Endometrium (tissue), 2 donors: ENCODE measurements at regions not wholly inside any gene's neighbourhood (a gene's known extent, or its start where the extent isn't known, plus 50 kb on each side); places are given as distances from the start of the nearest gene placed in this dataset.

Source experiments
- FAIRE-seq: peaks from 2 replicates; lab custom pipeline; 2012; peaks lifted over from hg19 to GRCh38; lab: Jason Lieb, UNC
- donor health status: control.
- donor health status: control.

GRCh38 chr10:109475711-109476421 is 447.4 kb downstream of the XPNPEP1 start:
- no peak for FAIRE-seq

GRCh38 chr10:109474812-109475211 is 448.5 kb downstream of the XPNPEP1 start:
- FAIRE-seq = no peak

- no peak for FAIRE-seq
Observed at GRCh38 chr10:109474261-109474660, 449.1 kb downstream of the XPNPEP1 start.

- FAIRE-seq = no peak
Observed at GRCh38 chr10:109467551-109467950, 455.8 kb downstream of the XPNPEP1 start.

- FAIRE-seq = no peak
Observed at GRCh38 chr10:109464949-109465348, 458.4 kb downstream of the XPNPEP1 start.

- no peak for FAIRE-seq
Observed at GRCh38 chr10:109457302-109457638, 466.0 kb downstream of the XPNPEP1 start.

GRCh38 chr10:109456566-109457301 is 466.6 kb downstream of the XPNPEP1 start:
- FAIRE-seq = no peak

GRCh38 chr10:109454691-109455090 is 468.6 kb downstream of the XPNPEP1 start:
- no peak for FAIRE-seq

- FAIRE-seq = no peak
Observed at GRCh38 chr10:109451879-109452278, 471.4 kb downstream of the XPNPEP1 start.

GRCh38 chr10:109450702-109451101 is 472.6 kb downstream of the XPNPEP1 start:
- FAIRE-seq = no peak

- no peak for FAIRE-seq
Observed at GRCh38 chr10:109433434-109433833, 489.9 kb downstream of the XPNPEP1 start.

GRCh38 chr10:109432281-109432680 is 491.0 kb downstream of the XPNPEP1 start:
- FAIRE-seq = no peak

GRCh38 chr10:109430799-109431198 is 492.5 kb downstream of the XPNPEP1 start:
- no peak for FAIRE-seq

- no peak for FAIRE-seq
Observed at GRCh38 chr10:109430043-109430760, 493.1 kb downstream of the XPNPEP1 start.

GRCh38 chr10:109428775-109429491 is 494.4 kb downstream of the XPNPEP1 start:
- FAIRE-seq = no peak

- no peak for FAIRE-seq
Observed at GRCh38 chr10:109427411-109427810, 495.9 kb downstream of the XPNPEP1 start.

GRCh38 chr10:109426987-109427386 is 496.3 kb downstream of the XPNPEP1 start:
- FAIRE-seq = no peak

GRCh38 chr10:109418795-109419194 is 504.5 kb downstream of the XPNPEP1 start:
- FAIRE-seq = no peak

GRCh38 chr10:109417803-109418202 is 505.5 kb downstream of the XPNPEP1 start:
- no peak for FAIRE-seq

GRCh38 chr10:109412353-109412752 is 511.0 kb downstream of the XPNPEP1 start:
- FAIRE-seq = no peak

- FAIRE-seq = no peak
Observed at GRCh38 chr10:109411917-109412316, 511.4 kb downstream of the XPNPEP1 start.

GRCh38 chr10:109405338-109405737 is 518.0 kb downstream of the XPNPEP1 start:
- no peak for FAIRE-seq
